T47D (cell line): ENCODE measurements at regions not wholly inside any gene's neighbourhood (a gene's known extent, or its start where the extent isn't known, plus 50 kb on each side); places are given as distances from the start of the nearest gene placed in this dataset.

Experiments
- DNase-seq, 2 experiments: peaks; one replicate each; pipeline versions ENCODE4 v3.0.0 to v3.0.0-alpha.2; 2011 to 2012; ENCODE audit warnings: low read depth in 1 of 2, low spot score in 1 of 2
- JUND ChIP-seq: IDR thresholded peaks from 2 replicates; pipeline ENCODE4 v1.6.1; 2012; ENCODE audit warnings: low read depth
- in situ Hi-C: cut with HindIII; loops from 2 replicates; pipeline ENCODE4 v1.10.0; 2016; ENCODE audit warnings: low sequenced_read_pairs, low pct_unique_long_range_greater_than_20kb

DNA sequence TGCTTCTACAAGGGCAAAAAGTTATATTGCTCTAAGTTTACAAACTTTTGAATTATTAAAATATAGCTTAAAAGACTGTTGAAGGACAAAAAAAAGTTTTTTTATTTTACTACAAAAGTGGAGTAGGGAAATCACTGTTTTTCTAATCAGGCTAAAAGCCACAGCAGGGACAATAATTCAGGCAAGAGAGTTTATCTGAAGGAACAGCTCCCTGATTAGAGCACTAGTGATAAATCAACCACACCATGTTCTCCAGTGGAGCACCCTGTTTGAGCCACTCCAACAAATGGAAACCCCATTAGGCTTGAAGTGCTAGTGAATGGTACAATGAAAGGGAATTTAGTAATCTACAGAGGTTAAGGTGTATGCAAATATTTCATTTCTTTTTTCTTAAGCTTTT lies 357.1 kb downstream of the SEMA3D start:
- in situ Hi-C loops = no loop called here
- no peak for DNase-seq
- no peak for TF ChIP-seq JUND

DNA sequence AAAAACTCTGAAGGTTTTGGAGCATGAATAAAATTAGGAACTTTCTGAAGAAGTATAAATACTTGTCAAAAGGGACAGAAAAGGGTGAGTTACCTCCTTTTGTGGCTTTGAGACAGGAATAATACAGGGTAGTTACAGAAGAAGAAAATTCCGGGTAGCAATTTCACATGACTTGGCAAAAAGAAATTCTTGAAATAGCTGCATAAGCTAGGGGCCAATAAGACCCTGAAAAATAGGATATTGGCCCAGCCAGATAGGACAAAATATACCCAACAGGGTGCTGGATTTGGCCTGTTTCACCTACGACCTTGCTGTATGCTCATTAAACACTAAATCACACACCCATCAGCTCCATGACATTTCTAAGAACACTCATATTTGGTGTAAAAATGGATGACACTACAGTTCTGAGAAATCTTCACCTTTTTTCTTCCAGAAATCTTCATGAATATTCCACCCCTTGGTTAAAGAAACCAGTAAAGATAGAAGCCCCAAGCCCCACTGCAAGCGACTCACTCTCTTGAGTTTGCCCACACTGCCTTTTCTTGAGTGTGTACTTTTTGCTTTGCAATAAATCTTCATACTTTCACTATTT lies 362.7 kb downstream of the SEMA3D start:
- DNase-seq = no peak
- TF ChIP-seq JUND = no peak
- in situ Hi-C loops = no loop called here

DNA sequence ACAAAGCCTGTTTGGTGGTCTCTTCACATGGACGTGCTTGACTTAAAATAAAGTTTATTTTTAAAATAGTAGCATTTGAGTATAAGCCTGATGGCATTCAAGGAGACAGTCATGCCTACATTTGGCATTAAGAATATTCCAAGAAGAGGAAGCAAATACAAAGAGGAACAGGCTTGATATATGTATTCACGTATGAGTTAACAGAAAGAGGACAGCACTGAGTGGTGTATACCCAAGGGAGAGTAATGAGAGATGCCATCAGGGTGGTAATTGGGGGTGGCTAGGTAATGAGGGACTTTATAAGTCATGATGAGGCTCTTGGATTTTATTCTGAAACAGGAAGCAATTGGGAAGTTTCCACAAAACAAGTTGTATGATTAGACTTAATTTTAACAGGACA lies 363.3 kb downstream of the SEMA3D start:
- in situ Hi-C loops = no loop called here
- TF ChIP-seq JUND = no peak
- DNase-seq = no peak

DNA sequence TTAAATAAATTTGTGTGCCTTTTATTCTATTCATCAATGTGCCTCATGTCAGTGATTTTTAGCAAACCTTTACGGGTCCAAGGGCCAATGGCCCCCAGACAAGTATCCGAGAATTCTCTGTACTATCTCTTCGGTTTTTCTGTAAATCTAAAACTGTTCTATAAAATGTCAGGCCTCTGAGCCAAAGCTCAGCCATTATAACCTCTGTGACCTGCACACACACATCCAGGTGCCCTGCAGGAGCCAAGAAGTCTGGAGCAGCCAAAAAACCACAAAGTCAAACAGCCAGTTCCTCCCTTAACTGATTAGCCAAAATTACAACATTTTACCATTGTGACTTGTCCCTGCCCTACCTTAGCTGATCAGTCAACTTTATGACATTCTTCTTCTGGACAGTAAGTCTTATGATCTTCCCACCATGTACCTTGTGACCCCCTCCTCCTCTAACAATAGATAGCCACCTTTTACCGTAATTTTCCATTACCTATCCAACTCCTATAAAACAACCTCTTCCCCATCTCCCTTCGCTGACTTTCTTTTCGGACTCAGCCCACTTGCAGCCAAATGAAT lies 363.8 kb downstream of the SEMA3D start:
- in situ Hi-C loops = no loop called here
- no peak for TF ChIP-seq JUND
- DNase-seq = no peak

DNA sequence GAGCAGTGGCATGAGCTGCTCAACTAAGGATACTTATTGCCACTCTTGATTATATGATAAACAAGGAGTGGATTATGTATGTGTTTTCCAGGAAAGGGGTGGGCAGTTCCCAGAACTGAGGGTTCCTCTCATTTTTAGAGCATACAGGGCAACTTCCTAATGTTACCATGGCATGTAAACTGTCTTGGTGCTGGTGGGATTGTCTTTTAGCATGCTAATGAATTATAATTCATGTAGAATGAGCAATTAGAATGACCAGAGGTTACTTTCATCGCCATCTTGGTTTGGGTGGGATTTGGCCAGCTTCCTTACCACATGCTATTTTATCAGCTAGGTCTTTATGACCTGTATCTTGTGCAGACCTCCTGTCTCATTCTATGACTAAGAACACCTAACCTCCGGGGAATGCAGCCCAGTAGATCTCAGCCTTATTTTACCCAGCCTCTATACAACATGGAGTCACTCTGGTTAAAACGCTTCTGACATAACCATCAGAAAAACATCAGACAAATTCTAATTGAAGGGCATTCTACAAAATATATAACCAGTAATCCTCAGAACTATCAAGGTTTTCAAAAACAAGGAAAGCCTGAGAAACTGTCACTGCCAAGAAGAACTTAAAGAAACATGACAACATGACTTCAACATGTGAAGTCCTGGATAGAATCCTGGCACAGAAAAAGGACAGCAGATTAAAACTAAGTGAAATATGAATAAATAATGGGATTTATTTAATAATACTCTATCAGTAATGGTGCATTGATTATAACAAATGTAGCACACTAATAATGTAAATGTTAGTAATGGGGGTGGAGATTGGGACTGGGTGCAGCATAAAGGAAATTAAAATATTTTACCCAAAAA lies 365.0 kb downstream of the SEMA3D start:
- DNase-seq = no peak
- no peak for TF ChIP-seq JUND
- in situ Hi-C loops = no loop called here

DNA sequence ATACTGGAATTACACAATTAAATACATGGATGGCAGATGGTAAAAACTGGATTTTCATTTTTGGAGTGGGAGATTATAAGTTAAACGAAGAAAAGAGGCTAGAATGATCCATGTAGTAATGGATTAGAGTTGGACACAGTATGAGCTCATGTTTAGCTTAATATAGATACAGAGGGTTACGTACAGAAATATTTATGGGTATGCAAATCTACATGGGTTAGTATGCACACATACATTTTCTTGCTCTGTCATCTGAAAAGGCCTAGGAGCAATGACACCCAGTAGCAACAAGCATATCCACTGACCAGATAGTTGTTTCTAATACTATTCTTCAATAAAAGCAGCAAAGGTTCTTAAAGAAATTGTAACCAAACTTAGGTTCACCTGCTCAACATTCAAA lies 366.4 kb downstream of the SEMA3D start:
- no peak for TF ChIP-seq JUND
- in situ Hi-C loops = no loop called here
- no peak for DNase-seq

DNA sequence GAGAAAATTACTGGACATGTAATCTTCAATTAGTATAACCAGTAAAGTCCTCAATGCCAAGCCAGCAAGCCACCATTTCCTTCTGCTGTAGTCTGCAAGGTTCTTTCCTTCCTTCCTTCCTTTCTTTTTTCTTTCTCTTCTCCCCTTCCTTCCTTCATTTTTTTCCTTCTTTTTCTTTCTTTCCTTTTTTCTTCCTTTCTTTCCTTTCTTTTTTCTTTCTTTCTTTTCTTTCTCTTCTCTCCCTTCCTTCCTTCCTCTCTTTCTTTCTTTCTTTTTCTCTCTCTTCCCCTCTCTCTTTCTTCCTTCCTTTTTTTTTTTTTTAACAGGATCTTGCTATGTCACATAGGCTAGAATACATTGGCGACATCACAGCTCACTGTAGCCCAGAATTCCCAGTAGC lies 369.8 kb downstream of the SEMA3D start:
- in situ Hi-C loops = no loop called here
- DNase-seq = no peak
- no peak for TF ChIP-seq JUND

DNA sequence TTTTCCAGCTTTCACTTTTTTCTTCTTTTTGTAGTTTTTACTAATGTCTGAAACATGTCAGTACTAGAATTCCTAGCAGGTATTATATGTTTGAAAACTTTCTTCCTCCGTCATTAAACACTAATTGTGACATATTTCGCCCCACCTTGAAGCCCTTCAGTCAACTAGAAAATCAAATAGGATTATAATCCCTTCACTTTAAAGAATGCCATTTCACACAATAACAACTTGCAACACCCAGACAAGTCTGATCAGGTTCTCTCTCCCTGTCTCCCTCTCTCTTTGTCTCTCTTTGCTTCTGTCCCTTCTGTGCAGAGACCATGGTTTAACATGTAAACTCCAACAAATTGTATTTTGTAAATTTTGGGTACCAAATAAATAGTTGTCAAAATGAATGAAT lies 373.5 kb downstream of the SEMA3D start:
- no peak for TF ChIP-seq JUND
- DNase-seq = no peak
- in situ Hi-C loops = no loop called here

DNA sequence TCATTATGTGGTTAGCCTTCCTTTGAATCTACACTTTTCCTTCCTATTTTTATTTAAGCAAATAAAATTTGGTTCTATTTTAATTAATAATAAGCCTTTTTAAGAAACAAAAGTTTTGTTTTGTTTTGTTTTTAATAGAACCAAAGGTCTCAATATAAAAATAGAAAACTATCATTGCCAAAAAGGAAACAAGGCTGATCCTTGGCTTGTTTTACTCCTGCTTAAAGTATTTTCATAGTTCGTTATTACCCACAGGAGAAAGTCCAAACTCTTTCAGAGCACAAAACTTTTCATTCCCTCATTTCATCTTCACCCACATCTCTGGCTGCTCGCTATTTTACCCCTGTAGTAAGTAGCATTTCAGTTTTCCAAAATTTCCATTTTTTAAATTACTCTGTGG lies 374.8 kb downstream of the SEMA3D start:
- in situ Hi-C loops = no loop called here
- TF ChIP-seq JUND = no peak
- DNase-seq = no peak

DNA sequence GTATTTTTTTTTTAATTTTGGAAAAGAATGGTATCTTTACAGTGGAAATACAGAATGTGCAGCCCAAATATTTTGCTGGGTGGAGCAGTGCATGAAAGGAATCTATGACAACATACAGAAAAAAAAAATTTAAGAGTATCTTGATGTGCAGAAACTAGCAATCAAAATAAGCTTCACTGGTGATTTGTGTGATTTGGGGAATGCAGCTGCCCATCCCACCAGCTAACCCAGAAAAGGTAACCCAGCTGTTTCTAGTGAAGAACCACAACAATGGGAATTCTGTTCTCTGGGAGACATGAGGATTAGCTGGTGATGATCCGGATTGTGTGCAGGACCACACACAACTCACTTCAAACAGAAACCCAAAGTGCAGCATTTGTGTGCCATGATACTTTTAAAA lies 375.5 kb downstream of the SEMA3D start:
- in situ Hi-C loops = no loop called here
- no peak for TF ChIP-seq JUND
- no peak for DNase-seq

DNA sequence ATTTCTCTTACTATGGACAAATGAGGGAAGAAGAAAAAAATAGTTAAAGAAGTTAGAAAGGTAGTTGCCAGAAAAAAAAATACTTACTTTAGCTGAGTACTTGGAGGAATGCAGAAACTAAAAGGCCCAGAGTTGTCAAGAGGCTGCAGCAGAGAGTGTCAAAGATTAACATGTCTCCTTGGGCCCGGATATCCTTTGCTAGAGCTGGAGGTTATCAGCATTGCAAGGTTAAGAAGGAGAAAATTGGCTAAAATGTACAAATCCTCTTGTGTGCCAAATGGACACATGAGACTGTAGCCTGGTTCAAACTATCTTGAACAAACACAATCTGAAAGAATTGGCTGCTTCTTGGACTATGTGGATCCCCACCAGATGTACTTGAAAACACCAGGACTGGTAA lies 377.0 kb downstream of the SEMA3D start:
- in situ Hi-C loops = no loop called here
- TF ChIP-seq JUND = no peak

DNA sequence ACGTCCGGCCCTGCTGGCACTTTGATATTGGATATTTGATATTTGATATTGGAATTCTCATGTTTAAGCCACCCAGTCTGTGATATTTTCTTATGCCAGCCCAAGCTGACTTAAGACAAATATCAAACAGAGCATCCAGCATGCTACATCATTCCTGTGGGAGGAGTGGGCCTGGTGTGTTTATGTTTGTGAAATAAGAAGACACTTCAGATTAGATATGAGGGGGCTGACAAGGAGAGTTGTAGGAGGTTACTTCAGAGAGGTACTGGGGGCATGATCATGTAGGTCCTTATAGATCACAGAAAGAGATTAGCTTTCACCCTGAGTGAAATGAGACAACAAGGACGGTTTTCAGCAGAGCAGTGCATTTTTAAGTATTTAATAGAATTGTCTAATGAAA lies 382.9 kb downstream of the SEMA3D start:
- in situ Hi-C loops = no loop called here
- no peak for DNase-seq
- TF ChIP-seq JUND = no peak

More for the DNA sequence above, 377.0 kb downstream of the SEMA3D start:
- DNase-seq = no peak

DNA sequence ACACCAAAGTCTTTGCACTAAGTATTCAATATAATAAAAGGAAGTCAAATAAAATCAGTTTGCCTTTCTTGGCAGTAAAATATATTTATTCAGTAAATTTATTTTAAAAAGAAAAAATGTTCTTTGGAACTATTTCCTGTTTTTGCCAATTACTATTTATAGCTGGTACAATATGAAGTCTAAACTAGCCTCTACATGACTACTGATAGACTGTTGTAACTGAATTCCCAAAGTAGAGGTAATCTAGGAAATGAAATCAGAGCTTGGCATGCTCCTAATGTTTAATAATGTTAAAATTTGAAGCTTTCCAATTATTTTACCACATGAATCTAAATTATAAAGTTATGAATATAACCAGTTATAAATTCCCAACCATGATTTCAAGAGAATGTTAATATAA lies 385.5 kb downstream of the SEMA3D start:
- DNase-seq = no peak
- in situ Hi-C loops = no loop called here
- TF ChIP-seq JUND = no peak
